Memory B cell (primary cell): ENCODE measurements at regions not wholly inside any gene's neighbourhood (a gene's known extent, or its start where the extent isn't known, plus 50 kb on each side); places are given as distances from the start of the nearest gene placed in this dataset.
A peak's percentile ranks its signal among the peaks of the same experiment; 100 is the strongest.

Source experiments
- ATAC-seq: fragments of 150-1000 bp; cut with Tn5 transposase; 2 replicates; pipeline ENCODE4 v1.10.0; 2021; ENCODE audit warnings: low read depth, mild to moderate bottlenecking, moderate library complexity
- DNase-seq, 2 donors: peaks; one replicate each; pipeline ENCODE4 v3.0.0; 2022; ENCODE audit warnings: low spot score in 2 of 2
- H3K27ac Mint-ChIP-seq: one replicate; pipeline ENCODE4 v1.8.0; 2022; ENCODE audit warnings: mild to moderate bottlenecking, moderate library complexity, mixed read lengths
- H3K27me3 Mint-ChIP-seq: one replicate; pipeline ENCODE4 v1.8.0; 2022; ENCODE audit warnings: mixed read lengths
- H3K36me3 Mint-ChIP-seq: one replicate; pipeline ENCODE4 v1.8.0; 2022; ENCODE audit warnings: mild to moderate bottlenecking, mixed read lengths
- H3K4me1 Mint-ChIP-seq: one replicate; pipeline ENCODE4 v1.8.0; 2022; ENCODE audit warnings: mixed read lengths
- H3K4me3 Mint-ChIP-seq: one replicate; pipeline ENCODE4 v1.8.0; 2022; ENCODE audit warnings: mild to moderate bottlenecking, moderate library complexity, mixed read lengths
- H3K9me3 Mint-ChIP-seq: one replicate; pipeline ENCODE4 v1.8.0; 2022; ENCODE audit warnings: mixed read lengths

GRCh38 chr15:95215017-95215416 lies 983.7 kb downstream of the MCTP2 start:
- no peak for ATAC-seq
- H3K4me3 Mint-ChIP-seq = no peak overlapping the region
- no peak for DNase-seq
- no peaks in the 10 kb centered on the region for H3K36me3 Mint-ChIP-seq
- H3K27me3 Mint-ChIP-seq = no peaks in the 10 kb centered on the region
- peaks cover 5% of the 10 kb centered on the region for H3K9me3 Mint-ChIP-seq
- no peak overlapping the region for H3K27ac Mint-ChIP-seq
- no peaks in the 10 kb centered on the region for H3K4me1 Mint-ChIP-seq

GRCh38 chr15:95226835-95227234 lies 995.5 kb downstream of the MCTP2 start:
- no peaks in the 10 kb centered on the region for H3K36me3 Mint-ChIP-seq
- ATAC-seq (no peak), DNase-seq (no peak)
- no peak overlapping the region for H3K4me3 Mint-ChIP-seq
- H3K4me1 Mint-ChIP-seq = no peaks in the 10 kb centered on the region
- H3K27ac Mint-ChIP-seq = no peak overlapping the region
- peaks cover 14% of the 10 kb centered on the region for H3K9me3 Mint-ChIP-seq
- H3K27me3 Mint-ChIP-seq = no peaks in the 10 kb centered on the region

- no peak overlapping the region for H3K4me3 Mint-ChIP-seq
- DNase-seq (no peak), ATAC-seq (no peak)
- no peaks in the 10 kb centered on the region for H3K27me3 Mint-ChIP-seq
- H3K9me3 Mint-ChIP-seq = peaks cover 14% of the 10 kb centered on the region
- no peak overlapping the region for H3K27ac Mint-ChIP-seq
- H3K4me1 Mint-ChIP-seq = no peaks in the 10 kb centered on the region
- no peaks in the 10 kb centered on the region for H3K36me3 Mint-ChIP-seq
These were observed 995.9 kb downstream of the MCTP2 start for GRCh38 chr15:95227235-95227634.

GRCh38 chr15:95228856-95229555 lies 997.6 kb downstream of the MCTP2 start:
- no peaks in the 10 kb centered on the region for H3K27me3 Mint-ChIP-seq
- H3K4me3 Mint-ChIP-seq = no peak overlapping the region
- no peak overlapping the region for H3K27ac Mint-ChIP-seq
- H3K36me3 Mint-ChIP-seq = no peaks in the 10 kb centered on the region
- no peaks in the 10 kb centered on the region for H3K4me1 Mint-ChIP-seq
- DNase-seq (no peak), ATAC-seq (no peak)
- peaks cover 16% of the 10 kb centered on the region for H3K9me3 Mint-ChIP-seq

GRCh38 chr15:95235033-95235432 lies 1003.7 kb downstream of the MCTP2 start:
- Mint-ChIP-seq H3K27me3 (no peaks in the 10 kb centered on the region), H3K9me3 (peaks cover 25% of the 10 kb centered on the region), H3K4me1 (no peaks in the 10 kb centered on the region), H3K36me3 (no peaks in the 10 kb centered on the region), H3K4me3 (no peak overlapping the region), H3K27ac (no peak overlapping the region)
- no peak for DNase-seq
- ATAC-seq = no peak

- ATAC-seq (no peak), DNase-seq (no peak)
- Mint-ChIP-seq H3K27me3 (peaks cover under 1% of the 10 kb centered on the region), H3K4me1 (no peaks in the 10 kb centered on the region), H3K27ac (no peak overlapping the region), H3K36me3 (no peaks in the 10 kb centered on the region), H3K9me3 (peaks cover 2% of the 10 kb centered on the region), H3K4me3 (no peak overlapping the region)
These were observed 1016.0 kb downstream of the MCTP2 start for GRCh38 chr15:95247071-95247984.

GRCh38 chr15:95249524-95249923 lies 1018.2 kb downstream of the MCTP2 start:
- ATAC-seq (no peak), DNase-seq (no peak)
- Mint-ChIP-seq H3K4me3 (no peak overlapping the region), H3K9me3 (peaks cover 1% of the 10 kb centered on the region), H3K27ac (no peak overlapping the region), H3K27me3 (no peaks in the 10 kb centered on the region), H3K36me3 (no peaks in the 10 kb centered on the region), H3K4me1 (no peaks in the 10 kb centered on the region)

- no peaks in the 10 kb centered on the region for H3K27me3 Mint-ChIP-seq
- ATAC-seq = no peak
- H3K4me1 Mint-ChIP-seq = no peaks in the 10 kb centered on the region
- no peak for DNase-seq
- no peaks in the 10 kb centered on the region for H3K36me3 Mint-ChIP-seq
- H3K9me3 Mint-ChIP-seq = peaks cover 4% of the 10 kb centered on the region
- no peak overlapping the region for H3K4me3 Mint-ChIP-seq
- H3K27ac Mint-ChIP-seq = no peak overlapping the region
These were observed 1021.0 kb downstream of the MCTP2 start for GRCh38 chr15:95252404-95252803.

- DNase-seq = no peak
- H3K9me3 Mint-ChIP-seq = peaks cover 4% of the 10 kb centered on the region
- H3K27me3 Mint-ChIP-seq = no peaks in the 10 kb centered on the region
- H3K36me3 Mint-ChIP-seq = no peaks in the 10 kb centered on the region
- ATAC-seq = no peak
- no peak overlapping the region for H3K4me3 Mint-ChIP-seq
- no peak overlapping the region for H3K27ac Mint-ChIP-seq
- no peaks in the 10 kb centered on the region for H3K4me1 Mint-ChIP-seq
These were observed 1022.9 kb downstream of the MCTP2 start for GRCh38 chr15:95254263-95254662.

- Mint-ChIP-seq H3K27ac (no peak overlapping the region), H3K9me3 (peaks cover 3% of the 10 kb centered on the region), H3K36me3 (no peaks in the 10 kb centered on the region), H3K4me3 (no peak overlapping the region), H3K4me1 (no peaks in the 10 kb centered on the region), H3K27me3 (no peaks in the 10 kb centered on the region)
- DNase-seq = peak in 1 of 2 donors; percentile 2
- no peak for ATAC-seq
These were observed 1028.2 kb downstream of the MCTP2 start for GRCh38 chr15:95259513-95259912.

- Mint-ChIP-seq H3K27ac (no peak overlapping the region), H3K27me3 (no peaks in the 10 kb centered on the region), H3K4me1 (no peaks in the 10 kb centered on the region), H3K36me3 (no peaks in the 10 kb centered on the region), H3K4me3 (no peak overlapping the region), H3K9me3 (peaks cover 2% of the 10 kb centered on the region)
- DNase-seq (no peak), ATAC-seq (no peak)
These were observed 1028.6 kb downstream of the MCTP2 start for GRCh38 chr15:95259965-95260364.

GRCh38 chr15:95260856-95261255 lies 1029.5 kb downstream of the MCTP2 start:
- no peak for ATAC-seq
- Mint-ChIP-seq H3K36me3 (no peaks in the 10 kb centered on the region), H3K27ac (no peak overlapping the region), H3K9me3 (no peaks in the 10 kb centered on the region), H3K4me1 (no peaks in the 10 kb centered on the region), H3K27me3 (no peaks in the 10 kb centered on the region), H3K4me3 (no peak overlapping the region)
- no peak for DNase-seq

- Mint-ChIP-seq H3K4me3 (no peak overlapping the region), H3K4me1 (no peaks in the 10 kb centered on the region), H3K27ac (no peak overlapping the region), H3K36me3 (no peaks in the 10 kb centered on the region), H3K27me3 (no peaks in the 10 kb centered on the region), H3K9me3 (no peaks in the 10 kb centered on the region)
- DNase-seq = no peak
- no peak for ATAC-seq
These were observed 1030.2 kb downstream of the MCTP2 start for GRCh38 chr15:95261546-95261945.

- DNase-seq = no peak
- H3K4me1 Mint-ChIP-seq = no peaks in the 10 kb centered on the region
- no peak overlapping the region for H3K4me3 Mint-ChIP-seq
- no peaks in the 10 kb centered on the region for H3K27me3 Mint-ChIP-seq
- ATAC-seq = no peak
- no peaks in the 10 kb centered on the region for H3K9me3 Mint-ChIP-seq
- H3K27ac Mint-ChIP-seq = no peak overlapping the region
- H3K36me3 Mint-ChIP-seq = no peaks in the 10 kb centered on the region
These were observed 1030.6 kb downstream of the MCTP2 start for GRCh38 chr15:95261968-95262367.
